LNCaP clone FGC (cell line): ENCODE measurements at regions not wholly inside any gene's neighbourhood (a gene's known extent, or its start where the extent isn't known, plus 50 kb on each side); places are given as distances from the start of the nearest gene placed in this dataset.

ENCODE experiments used
- DNase-seq: peaks from one replicate; pipeline ENCODE4 v3.0.0-alpha.2; 2011; ENCODE audit warnings: low read depth
- H3K4me3 ChIP-seq: 2 replicates; pipeline ENCODE4 v1.5.1; 2011; ENCODE audit warnings: mild to moderate bottlenecking, low read depth, low read length, control low read depth
- TF ChIP-seq, protein P1 (sequence below): IDR thresholded peaks from 2 replicates; pipeline ENCODE4 v1.5.1; 2012; ENCODE audit warnings: mild to moderate bottlenecking; ENCODE audit not compliant: control insufficient read depth, insufficient read depth; ENCODE audit errors: extremely low read depth

- DNase-seq: no peak
- no peak overlapping the region for H3K4me3 ChIP-seq
- TF ChIP-seq, protein P1, sequence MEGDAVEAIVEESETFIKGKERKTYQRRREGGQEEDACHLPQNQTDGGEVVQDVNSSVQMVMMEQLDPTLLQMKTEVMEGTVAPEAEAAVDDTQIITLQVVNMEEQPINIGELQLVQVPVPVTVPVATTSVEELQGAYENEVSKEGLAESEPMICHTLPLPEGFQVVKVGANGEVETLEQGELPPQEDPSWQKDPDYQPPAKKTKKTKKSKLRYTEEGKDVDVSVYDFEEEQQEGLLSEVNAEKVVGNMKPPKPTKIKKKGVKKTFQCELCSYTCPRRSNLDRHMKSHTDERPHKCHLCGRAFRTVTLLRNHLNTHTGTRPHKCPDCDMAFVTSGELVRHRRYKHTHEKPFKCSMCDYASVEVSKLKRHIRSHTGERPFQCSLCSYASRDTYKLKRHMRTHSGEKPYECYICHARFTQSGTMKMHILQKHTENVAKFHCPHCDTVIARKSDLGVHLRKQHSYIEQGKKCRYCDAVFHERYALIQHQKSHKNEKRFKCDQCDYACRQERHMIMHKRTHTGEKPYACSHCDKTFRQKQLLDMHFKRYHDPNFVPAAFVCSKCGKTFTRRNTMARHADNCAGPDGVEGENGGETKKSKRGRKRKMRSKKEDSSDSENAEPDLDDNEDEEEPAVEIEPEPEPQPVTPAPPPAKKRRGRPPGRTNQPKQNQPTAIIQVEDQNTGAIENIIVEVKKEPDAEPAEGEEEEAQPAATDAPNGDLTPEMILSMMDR: no peak
Measured at GRCh38 chr12:127178463-127178862, 1088.5 kb upstream of the TMEM132C start.

DNA sequence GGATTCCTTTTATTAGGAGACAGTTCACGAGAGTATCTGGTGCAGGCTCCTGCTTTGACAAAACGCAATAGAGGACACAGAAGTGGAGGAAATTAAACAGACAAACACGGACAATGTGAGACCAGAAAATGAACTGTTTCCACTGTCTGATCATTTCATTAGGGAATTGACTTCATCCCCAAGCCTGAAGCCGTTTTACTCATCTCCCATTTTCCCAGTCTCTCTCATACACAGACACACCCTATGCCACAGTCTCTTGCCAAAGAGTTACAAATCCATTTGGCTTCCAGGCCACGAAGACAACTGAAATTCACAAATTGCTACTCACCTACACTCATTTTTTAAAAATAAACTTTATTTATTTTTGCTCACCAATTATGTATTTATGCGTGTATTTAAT, 1087.8 kb upstream of the TMEM132C start:
- TF ChIP-seq, protein P1: no peak
- no peak for DNase-seq
- H3K4me3 ChIP-seq: no peak overlapping the region

DNA sequence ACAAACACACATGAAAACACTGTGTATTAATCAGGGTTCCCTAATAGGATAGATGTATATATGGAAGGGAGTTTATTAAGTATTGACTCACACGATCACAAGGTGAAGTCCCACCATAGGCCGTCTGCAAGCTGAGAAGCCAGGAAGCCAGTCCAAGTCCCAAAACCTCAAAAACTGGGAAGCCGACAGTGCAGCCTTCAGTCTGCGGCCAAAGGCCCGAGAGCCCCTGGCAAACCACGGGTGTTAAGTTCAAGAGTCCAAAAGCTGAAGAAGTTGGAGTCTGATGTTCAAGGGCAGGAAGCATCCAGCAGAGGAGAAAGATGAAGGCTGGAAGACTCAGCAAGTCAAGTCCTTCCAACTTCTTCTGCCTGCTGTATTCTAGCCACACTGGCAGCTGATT, 1085.0 kb upstream of the TMEM132C start:
- DNase-seq: no peak
- TF ChIP-seq, protein P1: no peak
- H3K4me3 ChIP-seq: no peak overlapping the region

- TF ChIP-seq, protein P1: no peak
- DNase-seq: no peak
- no peak overlapping the region for H3K4me3 ChIP-seq
Measured at GRCh38 chr12:127189992-127190391, 1077.0 kb upstream of the TMEM132C start.

- H3K4me3 ChIP-seq: no peak overlapping the region
- TF ChIP-seq, protein P1: no peak
- DNase-seq: no peak
Measured at GRCh38 chr12:127191129-127191528, 1075.8 kb upstream of the TMEM132C start.

GRCh38 chr12:127192391-127192790, 1074.6 kb upstream of the TMEM132C start:
- no peak overlapping the region for H3K4me3 ChIP-seq
- TF ChIP-seq, protein P1: no peak
- no peak for DNase-seq

GRCh38 chr12:127193341-127193740, 1073.6 kb upstream of the TMEM132C start:
- TF ChIP-seq, protein P1: no peak
- DNase-seq: no peak
- H3K4me3 ChIP-seq: no peak overlapping the region
